HG03135 (cell line): ENCODE measurements at regions not wholly inside any gene's neighbourhood (a gene's known extent, or its start where the extent isn't known, plus 50 kb on each side); places are given as distances from the start of the nearest gene placed in this dataset.

Experiments used
- ATAC-seq: cut with Tn5 transposase; IDR thresholded peaks from one replicate; pipeline ENCODE4 v1.9.1; 2021; ENCODE audit warnings: mild to moderate bottlenecking, moderate library complexity; ENCODE audit not compliant: unreplicated experiment

DNA sequence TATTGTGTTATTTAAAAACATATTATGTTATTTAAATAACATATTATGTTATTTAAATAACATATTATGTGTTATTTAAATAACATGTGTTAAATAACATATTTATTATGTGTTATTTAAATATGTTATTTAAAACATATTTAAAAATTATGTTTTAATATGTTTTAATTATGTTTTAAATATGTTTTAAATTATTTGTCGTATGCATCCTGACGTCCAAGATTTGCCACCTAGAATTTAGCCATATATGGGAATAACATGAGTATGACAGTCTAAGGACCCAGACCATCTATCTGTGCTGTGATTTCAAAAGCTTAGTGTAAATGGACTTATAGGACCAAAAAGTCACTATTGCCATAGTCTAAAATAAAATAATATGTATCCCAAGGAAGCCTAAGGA is 484.3 kb upstream of the KLHL29 start:
- no peak for ATAC-seq

DNA sequence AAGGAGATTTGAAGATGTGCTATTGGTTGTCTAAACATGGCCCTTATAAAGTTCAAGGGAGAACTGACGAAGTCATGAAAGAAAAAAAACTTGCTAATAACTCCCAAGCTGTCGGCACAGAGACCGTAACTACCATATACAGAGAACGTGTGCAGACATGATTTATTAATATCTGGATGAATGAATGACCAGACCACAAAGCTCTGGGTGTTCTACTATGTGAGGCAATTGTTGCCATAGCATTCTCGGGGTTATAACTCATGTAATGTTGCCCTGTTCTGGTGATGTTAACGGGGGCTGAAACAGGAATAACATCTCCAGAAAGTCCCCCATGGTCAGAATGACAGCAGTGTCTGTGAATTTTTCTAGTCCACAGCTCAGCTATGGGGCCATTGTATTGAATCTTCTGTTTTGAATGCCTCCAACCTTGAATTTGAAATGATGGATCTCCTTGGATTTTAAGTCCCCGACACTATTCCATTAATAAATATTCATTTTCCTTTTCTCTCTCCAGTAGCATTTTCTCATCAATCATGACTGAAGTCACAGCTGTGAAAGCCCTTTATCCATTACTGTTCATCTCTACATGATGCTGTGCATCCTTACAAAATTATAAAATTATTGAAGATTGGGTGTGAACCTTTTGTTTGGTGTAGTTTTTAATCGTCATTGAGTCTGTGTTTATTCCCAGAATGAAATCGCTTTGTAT is 483.4 kb upstream of the KLHL29 start:
- ATAC-seq, result no peak

GRCh38 chr2:22902180-22902550 is 482.8 kb upstream of the KLHL29 start:
- no peak for ATAC-seq

- ATAC-seq, result no peak
Measured at GRCh38 chr2:22902662-22903165, 482.3 kb upstream of the KLHL29 start.

DNA sequence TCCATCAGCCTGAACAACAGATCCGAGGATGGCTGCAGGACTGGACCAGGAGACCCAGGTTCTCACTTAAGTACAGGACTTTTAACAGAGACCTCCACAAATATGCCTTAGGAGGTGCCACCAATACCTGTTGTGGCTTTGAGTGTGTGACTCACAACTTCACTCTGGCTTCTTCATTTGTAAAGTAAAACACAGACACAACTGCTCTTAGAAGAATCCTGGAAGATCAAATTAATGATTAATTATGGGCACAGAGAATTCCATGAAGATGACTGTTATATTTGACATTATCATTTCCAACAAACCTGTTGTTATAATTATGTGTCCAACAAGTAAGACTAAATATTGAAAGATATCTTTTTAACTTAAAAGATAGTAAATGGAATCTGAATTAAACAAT is 481.4 kb upstream of the KLHL29 start:
- no peak for ATAC-seq

GRCh38 chr2:22904126-22904684 is 480.8 kb upstream of the KLHL29 start:
- no peak for ATAC-seq

- ATAC-seq, result no peak
Measured at GRCh38 chr2:22907330-22907729, 477.6 kb upstream of the KLHL29 start.

DNA sequence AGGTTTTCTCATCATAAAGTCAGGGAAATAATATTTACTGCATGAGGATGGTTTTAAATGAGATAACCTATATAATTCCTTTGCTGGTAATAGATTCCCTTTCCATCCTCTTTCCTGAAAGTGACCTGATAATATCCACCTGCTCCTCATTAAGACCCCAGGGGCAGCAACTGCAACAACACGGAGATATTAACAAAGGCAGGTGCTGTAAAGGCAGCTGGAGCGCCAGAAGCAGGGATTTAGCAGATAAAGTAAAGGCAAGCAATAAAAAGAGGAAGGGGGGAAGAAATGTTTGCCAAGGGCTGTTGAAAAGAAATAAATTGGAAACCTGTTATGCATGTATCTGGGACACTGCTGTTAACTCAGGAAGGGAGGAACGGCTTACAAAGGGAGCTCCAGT is 472.6 kb upstream of the KLHL29 start:
- no peak for ATAC-seq

- ATAC-seq, result no peak
Measured at GRCh38 chr2:22929998-22930397, 455.0 kb upstream of the KLHL29 start.

- no peak for ATAC-seq
Measured at GRCh38 chr2:22930781-22931180, 454.2 kb upstream of the KLHL29 start.

DNA sequence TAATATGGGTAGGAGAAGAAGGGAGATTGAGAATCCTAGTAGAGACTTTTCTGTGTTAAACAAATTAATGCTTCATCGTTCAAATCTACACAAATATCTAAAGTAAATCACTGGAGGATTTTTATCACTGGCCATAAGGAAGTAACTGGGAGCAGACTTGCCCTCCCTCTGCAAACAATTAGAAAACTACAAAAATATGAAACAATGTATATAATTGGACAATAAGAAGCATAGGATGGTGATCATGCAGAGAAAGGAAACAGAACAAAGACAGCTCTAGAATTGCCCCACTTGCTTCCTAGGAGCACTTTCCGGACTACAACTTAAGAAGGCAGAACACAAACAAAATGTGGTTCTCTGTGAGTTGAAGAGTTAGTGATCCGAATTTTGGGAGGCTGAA is 452.7 kb upstream of the KLHL29 start:
- ATAC-seq, result no peak

- no peak for ATAC-seq
Measured at GRCh38 chr2:22934747-22935146, 450.2 kb upstream of the KLHL29 start.

DNA sequence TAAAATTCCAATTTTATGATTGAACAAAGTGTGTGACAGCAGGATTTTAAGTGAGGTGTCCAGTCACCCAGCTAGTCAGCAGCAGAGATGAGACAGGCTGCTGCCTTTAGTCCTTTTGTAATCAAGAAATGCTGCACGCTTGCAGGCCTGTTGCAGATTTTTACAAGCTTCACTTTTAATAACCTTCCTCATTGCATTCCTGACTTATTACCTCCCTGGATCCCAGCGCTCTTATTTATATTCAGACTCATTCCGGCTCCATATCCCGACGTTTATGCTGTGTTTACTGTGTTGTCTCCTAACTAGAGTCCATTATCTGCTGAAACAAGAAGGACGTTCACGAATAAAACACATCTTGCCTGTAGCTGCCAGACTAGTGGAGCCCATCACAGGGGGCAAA is 442.5 kb upstream of the KLHL29 start:
- ATAC-seq, result no peak

- no peak for ATAC-seq
Measured at GRCh38 chr2:22944143-22944542, 440.8 kb upstream of the KLHL29 start.

DNA sequence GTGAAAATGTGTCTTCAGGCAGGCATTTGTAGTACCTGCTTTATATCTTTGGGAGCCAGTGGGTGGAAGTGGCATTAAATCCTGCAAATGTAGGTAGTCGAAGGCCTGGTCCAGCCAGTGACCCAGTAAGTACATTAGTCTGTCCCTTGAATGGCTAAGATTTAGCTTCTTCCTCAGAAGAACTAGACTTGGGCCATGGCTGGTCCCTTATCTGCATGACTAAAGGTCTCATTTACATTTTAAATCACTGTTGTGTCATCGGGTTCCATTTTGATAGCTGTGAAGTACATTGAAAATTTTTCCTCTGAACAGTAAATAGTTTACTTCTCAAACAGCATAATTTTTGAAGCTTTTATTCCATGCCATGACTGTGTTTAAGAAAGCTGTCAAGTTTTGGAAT is 438.4 kb upstream of the KLHL29 start:
- ATAC-seq, result no peak

DNA sequence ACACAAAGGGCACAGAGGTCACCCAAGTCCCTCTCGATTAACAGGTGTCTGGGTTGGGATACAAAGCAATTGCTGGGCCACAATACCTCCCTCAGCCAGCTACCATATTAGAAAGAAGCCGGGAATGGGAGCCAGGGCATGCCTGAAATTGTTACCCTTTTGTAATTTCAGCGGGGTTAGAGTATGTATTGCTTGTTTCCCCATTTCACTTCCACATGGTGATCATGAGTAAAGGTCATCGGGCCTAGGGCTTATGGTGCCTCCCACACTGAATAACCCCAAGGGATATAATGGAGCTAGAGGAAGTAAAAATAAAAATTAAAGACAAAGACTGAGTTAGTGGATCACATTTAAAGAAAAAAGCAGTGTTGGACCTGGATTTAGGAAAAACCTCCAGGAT is 437.2 kb upstream of the KLHL29 start:
- ATAC-seq, result no peak

DNA sequence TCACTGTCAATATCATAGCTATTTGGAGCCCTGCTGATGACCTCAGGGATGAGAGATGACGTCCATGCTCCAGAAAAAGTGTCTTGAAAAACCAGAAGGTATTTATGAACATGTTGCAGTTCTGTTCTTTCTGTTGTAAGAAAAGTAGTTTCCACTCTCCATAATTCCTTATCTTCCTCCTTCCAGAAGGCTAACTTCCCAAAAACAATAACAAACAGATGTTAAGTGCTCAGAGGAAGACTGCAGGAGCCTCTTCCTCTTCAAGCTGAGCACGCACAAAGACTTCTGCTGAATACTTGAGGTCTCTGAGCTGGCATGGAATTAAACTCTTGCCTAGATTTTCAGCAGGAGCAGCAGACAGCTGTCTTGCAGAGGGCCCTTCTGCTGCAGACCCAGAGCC is 434.5 kb upstream of the KLHL29 start:
- no peak for ATAC-seq

DNA sequence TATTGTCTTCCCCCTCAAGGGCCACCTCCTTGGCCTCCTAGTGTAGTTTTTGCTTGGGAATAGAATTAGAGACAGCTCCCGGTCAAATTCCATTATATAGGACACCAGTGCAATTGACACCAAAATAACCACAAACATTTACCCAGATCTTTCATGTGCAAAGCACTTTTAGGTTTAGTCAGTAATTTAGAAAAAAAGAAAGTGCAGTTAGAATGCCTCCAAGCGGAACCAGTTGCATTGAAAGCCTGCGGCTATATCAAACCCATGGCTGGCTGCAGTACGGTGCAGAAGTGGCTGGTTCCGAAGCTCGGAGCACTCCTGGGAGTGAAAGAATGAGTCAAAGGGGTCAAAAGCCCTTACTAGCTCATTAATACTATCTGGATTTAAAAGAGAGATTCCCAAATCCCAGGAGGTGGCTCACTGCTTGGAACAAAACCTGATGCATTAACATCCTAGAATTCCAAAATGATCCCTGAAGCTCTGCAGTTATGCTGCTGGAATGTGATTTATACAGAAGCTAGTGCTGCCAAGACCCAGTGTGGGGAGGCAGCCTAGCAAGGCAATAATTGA is 432.2 kb upstream of the KLHL29 start:
- no peak for ATAC-seq

DNA sequence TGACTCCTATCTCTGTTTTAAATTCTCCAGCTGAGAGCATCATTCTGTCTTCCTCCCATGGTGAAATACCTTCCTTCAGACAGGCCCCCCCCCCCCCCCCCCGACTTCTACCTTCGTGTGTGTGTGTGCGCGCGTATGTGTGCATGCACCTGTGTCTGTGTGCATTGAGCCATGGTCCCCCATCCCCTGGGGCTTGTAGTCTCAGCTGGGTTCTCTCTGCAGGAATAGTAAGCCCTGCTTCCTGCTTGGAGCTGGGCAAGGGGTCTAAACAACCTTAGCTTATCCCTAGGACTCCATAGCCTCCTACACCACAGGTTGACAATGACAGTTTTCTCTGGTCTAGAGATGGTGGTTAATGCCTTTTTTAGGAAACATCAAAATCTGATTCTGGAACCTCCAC is 427.5 kb upstream of the KLHL29 start:
- ATAC-seq, result no peak

GRCh38 chr2:22958308-22958707 is 426.7 kb upstream of the KLHL29 start:
- no peak for ATAC-seq

GRCh38 chr2:22967756-22968155 is 417.2 kb upstream of the KLHL29 start:
- ATAC-seq, result no peak

- ATAC-seq, result no peak
Measured at GRCh38 chr2:22970284-22970975, 414.5 kb upstream of the KLHL29 start.
